Breast epithelium (tissue), 4 donors: ENCODE measurements at regions not wholly inside any gene's neighbourhood (a gene's known extent, or its start where the extent isn't known, plus 50 kb on each side); places are given as distances from the start of the nearest gene placed in this dataset.

ENCODE experiments used
- DNase-seq, 2 donors: peaks; one replicate each; pipeline ENCODE4 v3.0.0-alpha.2; 2019; ENCODE audit warnings: low spot score in 2 of 2
- H3K27ac ChIP-seq, 2 donors: fragments of 200-600 bp; sonication (generic) in 1 of 2; one replicate each; pipeline ENCODE4 v1.5.1; 2016 to 2019; ENCODE audit warnings: mild to moderate bottlenecking in 1 of 2
- H3K27me3 ChIP-seq, 2 donors: fragments of 200-600 bp; sonication (generic) in 1 of 2; one replicate each; pipeline versions ENCODE4 v1.5.1 to v1.6.0; 2017 to 2019; ENCODE audit warnings: control low read depth in 1 of 2, mild to moderate bottlenecking in 1 of 2
- H3K36me3 ChIP-seq: fragments of 200-600 bp; one replicate; pipeline ENCODE4 v1.5.1; 2019
- H3K4me1 ChIP-seq, 2 donors: fragments of 200-600 bp; sonication (generic); one replicate each; pipeline ENCODE4 v1.5.1; 2016 to 2019; ENCODE audit warnings: control low read depth in 1 of 2
- H3K4me3 ChIP-seq, 3 donors: fragments of 200-600 bp; sonication (generic); 1 replicate in 2 of 3; 2 replicates in 1 of 3; pipeline ENCODE4 v1.5.1; 2016 to 2019; ENCODE audit warnings: mild to moderate bottlenecking in 3 of 3, moderate library complexity in 2 of 3
- H3K9me3 ChIP-seq, 2 donors: fragments of 200-600 bp; sonication (generic) in 1 of 2; one replicate each; pipeline ENCODE4 v1.5.1; 2016 to 2019; ENCODE audit warnings: control low read depth in 1 of 2
- POLR2A ChIP-seq: fragments of 450-650 bp; IDR thresholded peaks from one replicate; pipeline ENCODE4 v1.6.1; 2016; ENCODE audit warnings: antibody characterized with exemption, mild to moderate bottlenecking, moderate library complexity
- POLR2AphosphoS5 ChIP-seq, 3 donors: sonication (generic); formaldehyde crosslinking; IDR thresholded peaks; one replicate each; pipeline ENCODE4 v1.6.1; 2017; ENCODE audit warnings: antibody characterized with exemption in 3 of 3
- intact Hi-C: fragments of 100-400 bp; cut with DNase I; formaldehyde crosslinking; loops from one replicate; pipeline ENCODE4 v1.15.1; 2023; ENCODE audit warnings: low total_unique reads
- TF ChIP-seq, protein P1 (sequence below), 3 donors: fragments of 450-650 bp; IDR thresholded peaks; one replicate each; pipeline ENCODE4 v1.5.1; 2016 to 2017; ENCODE audit warnings: antibody characterized with exemption in 3 of 3, mild to moderate bottlenecking in 3 of 3, moderate library complexity in 3 of 3

DNA sequence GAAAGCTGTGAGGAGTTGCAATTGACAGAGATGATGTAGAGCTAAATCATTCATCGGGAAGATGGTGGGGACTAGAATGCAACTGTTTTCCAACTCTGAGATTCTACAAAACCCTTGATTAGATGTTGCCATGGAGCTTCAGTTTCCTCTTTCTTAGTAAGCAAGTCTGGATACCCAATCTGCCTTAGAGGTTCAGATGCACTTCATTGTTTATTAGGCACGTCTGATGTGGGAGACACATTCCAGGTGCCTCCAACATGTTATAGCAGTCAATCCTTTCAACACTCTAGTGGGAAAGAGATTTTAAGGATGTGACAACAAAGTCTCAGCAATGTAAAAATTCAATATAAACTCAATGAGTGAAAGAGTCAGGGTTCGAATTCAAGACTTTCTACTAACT, 291.3 kb upstream of the PHYHIPL start:
- no peaks in the 10 kb centered on the region for H3K27me3 ChIP-seq
- intact Hi-C loops, result no loop called here
- H3K4me1 ChIP-seq, result no peaks in the 10 kb centered on the region
- no peaks in the 10 kb centered on the region for H3K36me3 ChIP-seq
- H3K9me3 ChIP-seq, result peaks cover 3 to 9% of the 10 kb centered on the region in 2 donors
- no peak for DNase-seq
- TF ChIP-seq, protein P1, sequence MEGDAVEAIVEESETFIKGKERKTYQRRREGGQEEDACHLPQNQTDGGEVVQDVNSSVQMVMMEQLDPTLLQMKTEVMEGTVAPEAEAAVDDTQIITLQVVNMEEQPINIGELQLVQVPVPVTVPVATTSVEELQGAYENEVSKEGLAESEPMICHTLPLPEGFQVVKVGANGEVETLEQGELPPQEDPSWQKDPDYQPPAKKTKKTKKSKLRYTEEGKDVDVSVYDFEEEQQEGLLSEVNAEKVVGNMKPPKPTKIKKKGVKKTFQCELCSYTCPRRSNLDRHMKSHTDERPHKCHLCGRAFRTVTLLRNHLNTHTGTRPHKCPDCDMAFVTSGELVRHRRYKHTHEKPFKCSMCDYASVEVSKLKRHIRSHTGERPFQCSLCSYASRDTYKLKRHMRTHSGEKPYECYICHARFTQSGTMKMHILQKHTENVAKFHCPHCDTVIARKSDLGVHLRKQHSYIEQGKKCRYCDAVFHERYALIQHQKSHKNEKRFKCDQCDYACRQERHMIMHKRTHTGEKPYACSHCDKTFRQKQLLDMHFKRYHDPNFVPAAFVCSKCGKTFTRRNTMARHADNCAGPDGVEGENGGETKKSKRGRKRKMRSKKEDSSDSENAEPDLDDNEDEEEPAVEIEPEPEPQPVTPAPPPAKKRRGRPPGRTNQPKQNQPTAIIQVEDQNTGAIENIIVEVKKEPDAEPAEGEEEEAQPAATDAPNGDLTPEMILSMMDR (IDR thresholded peaks at IDR 0.05), result no peak
- TF ChIP-seq POLR2AphosphoS5 (IDR thresholded peaks at IDR 0.05), result no peak
- no peak for TF ChIP-seq POLR2A
- H3K4me3 ChIP-seq, result no peak overlapping the region
- H3K27ac ChIP-seq, result no peak overlapping the region

DNA sequence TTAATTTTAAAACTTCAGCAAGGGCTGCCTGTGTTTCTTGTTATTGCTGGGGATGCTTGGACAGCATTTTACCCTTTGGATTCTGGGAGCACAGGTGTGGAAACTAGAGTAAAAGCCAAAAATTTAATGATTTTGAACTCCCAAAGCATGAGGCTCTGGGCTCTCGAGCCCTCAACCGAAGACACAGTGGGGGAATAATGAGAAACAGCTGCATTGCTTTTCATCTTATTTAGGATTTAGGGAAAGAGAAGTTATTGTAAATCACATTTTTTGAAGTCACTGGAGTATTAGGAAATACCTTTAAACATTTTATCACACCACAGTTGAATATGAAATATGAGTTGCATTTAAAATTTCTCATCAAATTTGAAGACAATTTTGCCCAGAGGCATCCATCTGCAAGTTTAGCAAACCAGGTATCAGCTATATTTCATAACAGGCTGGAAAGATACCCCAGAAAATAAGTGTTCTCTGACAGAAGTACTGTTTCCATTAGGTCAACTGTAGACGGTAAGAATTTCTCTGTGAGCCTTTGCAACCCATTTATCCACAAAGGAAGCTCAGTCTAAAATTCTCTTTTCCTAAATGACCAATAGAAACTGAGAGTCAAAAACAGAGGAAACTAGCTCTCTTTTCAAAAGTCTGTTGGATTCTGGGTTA, 290.6 kb upstream of the PHYHIPL start:
- peaks cover 3 to 9% of the 10 kb centered on the region in 2 donors for H3K9me3 ChIP-seq
- no peaks in the 10 kb centered on the region for H3K36me3 ChIP-seq
- intact Hi-C loops, result no loop called here
- H3K4me1 ChIP-seq, result no peaks in the 10 kb centered on the region
- TF ChIP-seq, protein P1 (IDR thresholded peaks at IDR 0.05), result no peak
- TF ChIP-seq POLR2A (no peak), POLR2AphosphoS5 (IDR thresholded peaks at IDR 0.05) (no peak)
- no peak for DNase-seq
- no peak overlapping the region for H3K4me3 ChIP-seq
- no peaks in the 10 kb centered on the region for H3K27me3 ChIP-seq
- H3K27ac ChIP-seq, result no peak overlapping the region

DNA sequence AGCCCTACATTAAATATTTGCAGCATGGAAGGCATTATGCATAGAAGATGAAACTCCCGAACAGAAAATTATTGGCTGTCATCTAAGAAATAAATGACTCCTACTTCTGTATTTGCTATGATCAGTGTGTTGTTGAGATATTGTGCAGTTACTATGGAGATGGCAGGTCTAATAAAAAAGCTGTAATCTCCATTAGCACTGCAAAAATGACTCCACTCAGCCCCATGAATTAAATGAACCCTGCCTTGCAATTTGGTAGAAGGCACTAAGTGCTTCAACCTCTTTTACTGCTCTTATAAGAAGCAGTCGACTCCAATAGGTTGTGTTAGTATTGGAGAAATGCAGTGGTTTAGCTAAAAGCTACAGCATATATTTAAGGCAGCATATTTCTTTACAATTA, 290.0 kb upstream of the PHYHIPL start:
- Histone ChIP-seq H3K27ac (no peak overlapping the region), H3K4me3 (no peak overlapping the region), H3K9me3 (peaks cover 3 to 7% of the 10 kb centered on the region in 2 donors), H3K4me1 (no peaks in the 10 kb centered on the region), H3K36me3 (no peaks in the 10 kb centered on the region), H3K27me3 (no peaks in the 10 kb centered on the region)
- no peak for DNase-seq
- TF ChIP-seq POLR2A (no peak), POLR2AphosphoS5 (IDR thresholded peaks at IDR 0.05) (no peak)
- TF ChIP-seq, protein P1 (IDR thresholded peaks at IDR 0.05), result no peak
- intact Hi-C loops, result no loop called here

DNA sequence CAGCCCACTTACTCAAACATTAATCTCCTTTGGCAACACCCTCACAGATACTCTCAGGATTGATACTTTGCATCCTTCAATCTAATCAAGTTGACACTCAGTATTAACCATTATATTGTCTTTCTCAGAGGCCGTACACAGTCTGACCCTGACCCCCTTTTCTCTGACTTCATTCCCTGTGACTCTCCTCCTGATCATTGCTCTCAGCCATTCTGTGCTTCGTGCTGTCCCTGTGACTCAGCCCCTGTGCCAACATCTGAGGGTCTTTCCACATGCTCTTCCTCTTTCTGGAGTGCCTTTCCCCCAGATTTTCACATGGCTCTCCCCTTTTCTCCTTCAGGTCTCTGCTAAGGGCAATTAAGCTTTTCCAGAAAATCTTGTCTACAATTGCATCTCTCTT, 289.0 kb upstream of the PHYHIPL start:
- intact Hi-C loops, result no loop called here
- no peak for DNase-seq
- TF ChIP-seq, protein P1 (IDR thresholded peaks at IDR 0.05), result no peak
- TF ChIP-seq POLR2AphosphoS5 (IDR thresholded peaks at IDR 0.05) (no peak), POLR2A (no peak)
- no peaks in the 10 kb centered on the region for H3K4me1 ChIP-seq
- no peaks in the 10 kb centered on the region for H3K36me3 ChIP-seq
- H3K4me3 ChIP-seq, result no peak overlapping the region
- H3K27me3 ChIP-seq, result no peaks in the 10 kb centered on the region
- peaks cover 0 to 3% of the 10 kb centered on the region in 2 donors for H3K9me3 ChIP-seq
- no peak overlapping the region for H3K27ac ChIP-seq

DNA sequence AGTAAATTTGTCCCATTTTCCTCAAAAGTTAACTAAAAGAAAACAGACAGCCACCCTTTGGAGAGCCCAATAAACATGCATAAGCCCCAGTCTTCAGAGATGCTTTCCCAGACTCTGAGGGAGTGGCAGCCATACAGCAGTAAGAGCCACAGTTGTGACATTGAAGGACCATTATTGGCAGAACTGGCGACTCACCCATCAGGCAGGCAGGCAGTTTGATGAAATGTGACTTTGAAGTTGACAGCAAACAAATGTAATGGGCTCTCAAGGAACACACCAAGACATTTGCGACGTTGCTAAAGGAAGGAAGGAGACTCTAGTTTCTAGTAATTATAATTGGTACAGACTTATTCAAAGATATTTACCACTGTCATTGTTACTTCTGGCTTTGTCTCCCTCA, 287.5 kb upstream of the PHYHIPL start:
- no peak for TF ChIP-seq POLR2AphosphoS5 (IDR thresholded peaks at IDR 0.05)
- TF ChIP-seq, protein P1 (IDR thresholded peaks at IDR 0.05), result no peak
- TF ChIP-seq POLR2A, result no peak

More for the DNA sequence above, 287.5 kb upstream of the PHYHIPL start:
- DNase-seq, result no peak
- Histone ChIP-seq H3K27ac (no peak overlapping the region), H3K4me3 (no peak overlapping the region), H3K9me3 (no peaks in the 10 kb centered on the region), H3K27me3 (no peaks in the 10 kb centered on the region), H3K36me3 (no peaks in the 10 kb centered on the region), H3K4me1 (no peaks in the 10 kb centered on the region)
- intact Hi-C loops, result no loop called here
